ENCODE measurements at regions not wholly inside any gene's neighbourhood (a gene's known extent, or its start where the extent isn't known, plus 50 kb on each side); places are given as distances from the start of the nearest gene placed in this dataset.

DNA sequence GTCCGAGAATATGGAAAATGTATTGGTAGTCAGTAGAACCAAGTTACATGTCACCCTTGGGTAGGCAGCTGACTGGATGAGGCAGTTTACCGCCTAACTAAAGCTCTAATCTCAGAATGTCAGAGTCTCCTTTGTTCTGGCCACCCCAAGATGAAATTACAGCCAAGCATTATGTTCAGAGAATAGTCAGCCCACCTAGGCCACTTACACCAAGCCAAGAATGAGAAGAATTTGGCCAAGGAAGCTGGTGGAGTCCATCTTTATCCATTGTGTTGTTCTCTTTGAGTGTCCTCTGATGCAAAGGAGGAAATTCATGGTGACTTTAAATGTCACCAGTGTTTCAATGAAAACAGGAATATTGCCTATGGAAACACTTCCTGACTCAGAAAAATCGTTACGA is 275.1 kb upstream of the MAP3K1 start:
- DNase-seq, result no peak

DNA sequence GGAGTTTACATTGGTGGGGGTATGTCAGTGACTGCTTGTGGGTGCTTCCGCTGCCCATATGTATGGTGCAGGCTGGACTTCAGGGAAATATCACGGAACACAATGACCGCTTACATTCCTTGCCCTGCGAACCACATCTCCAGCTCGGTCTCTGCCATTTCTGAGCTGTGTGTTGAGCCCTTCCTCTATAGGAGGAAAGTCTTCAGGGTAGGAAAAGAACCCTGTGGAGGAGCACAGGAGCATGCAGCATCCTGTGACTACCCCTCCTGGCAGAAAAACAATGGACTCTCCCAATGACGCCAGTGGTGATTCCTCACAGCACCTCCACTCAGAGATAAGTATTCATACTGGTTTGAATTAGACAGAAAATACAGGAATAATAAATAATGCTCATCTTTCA is 276.8 kb upstream of the MAP3K1 start:
- no peak for DNase-seq

DNA sequence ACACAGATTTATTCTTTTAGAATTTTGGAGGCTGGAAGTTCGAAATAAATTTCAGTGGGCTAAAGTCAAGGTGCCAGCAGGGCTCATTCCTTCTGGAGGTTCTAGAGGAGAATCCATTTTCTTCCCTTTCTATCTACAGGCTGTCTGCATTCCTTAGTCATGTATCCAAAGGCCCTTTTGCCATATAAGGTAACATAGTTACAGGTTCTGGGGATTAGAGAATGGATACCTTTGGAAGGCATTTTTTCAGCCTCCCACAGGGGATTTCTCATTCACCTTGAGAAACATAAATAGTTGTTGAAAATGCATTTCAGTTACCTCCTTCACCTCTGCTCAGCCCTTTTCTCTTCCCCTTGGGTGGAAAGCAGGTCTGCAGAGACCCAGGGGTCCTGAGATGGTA is 280.0 kb upstream of the MAP3K1 start:
- DNase-seq, result no peak

DNA sequence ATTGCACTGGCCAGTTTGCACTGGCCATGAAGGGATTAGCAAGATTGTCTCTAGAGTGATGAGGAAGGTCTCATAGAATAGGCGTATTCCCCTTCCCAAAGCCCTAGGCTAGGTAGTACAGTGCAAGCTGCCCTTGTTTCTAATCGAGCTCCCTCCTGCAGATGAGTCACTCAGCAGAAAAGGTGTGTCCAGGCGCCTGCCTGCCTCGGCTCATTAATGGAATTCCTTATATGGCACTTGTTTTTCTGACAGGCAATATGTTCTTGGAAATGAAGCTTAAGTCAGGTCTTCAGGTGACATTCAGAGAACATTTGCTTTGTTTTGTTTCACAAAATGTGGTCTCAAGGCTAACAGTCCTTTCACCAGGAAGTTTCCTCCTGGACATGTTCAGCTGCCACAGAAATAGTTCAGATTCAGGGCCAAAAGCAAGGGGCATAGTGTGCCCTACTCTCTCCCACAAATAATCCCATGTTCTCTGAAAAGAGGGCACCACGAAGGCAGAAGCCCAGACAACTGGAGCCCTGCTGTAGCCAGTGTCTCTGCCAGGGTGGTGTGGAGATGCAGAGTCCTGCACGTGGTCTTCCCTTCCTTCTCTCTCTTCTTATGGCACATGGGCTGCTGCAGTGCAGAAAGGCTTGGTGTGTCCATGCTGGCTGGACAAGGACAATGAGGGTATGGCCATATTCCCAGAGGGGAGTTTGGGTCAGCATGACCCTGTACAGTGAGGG is 281.1 kb upstream of the MAP3K1 start:
- peak; percentile 36 for DNase-seq

DNA sequence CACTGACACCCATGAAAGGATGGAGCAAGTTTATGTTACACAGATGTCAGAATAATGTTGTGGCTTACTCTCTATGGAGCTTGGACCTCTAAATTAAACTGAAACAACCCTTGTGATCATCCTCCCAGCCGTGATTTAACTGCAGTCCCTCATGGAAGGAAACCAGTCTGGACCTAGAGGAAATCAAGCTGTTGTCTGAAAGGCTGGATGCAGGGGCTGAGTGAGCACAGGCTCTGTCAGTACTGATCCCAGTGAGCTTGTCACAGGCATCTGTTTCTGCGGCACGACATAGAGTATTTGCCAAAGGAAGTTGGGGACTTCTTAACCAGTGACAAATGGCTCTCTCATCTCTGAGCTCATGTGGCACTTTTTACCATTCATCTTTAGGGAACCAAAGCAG is 282.9 kb upstream of the MAP3K1 start:
- DNase-seq, result no peak

DNA sequence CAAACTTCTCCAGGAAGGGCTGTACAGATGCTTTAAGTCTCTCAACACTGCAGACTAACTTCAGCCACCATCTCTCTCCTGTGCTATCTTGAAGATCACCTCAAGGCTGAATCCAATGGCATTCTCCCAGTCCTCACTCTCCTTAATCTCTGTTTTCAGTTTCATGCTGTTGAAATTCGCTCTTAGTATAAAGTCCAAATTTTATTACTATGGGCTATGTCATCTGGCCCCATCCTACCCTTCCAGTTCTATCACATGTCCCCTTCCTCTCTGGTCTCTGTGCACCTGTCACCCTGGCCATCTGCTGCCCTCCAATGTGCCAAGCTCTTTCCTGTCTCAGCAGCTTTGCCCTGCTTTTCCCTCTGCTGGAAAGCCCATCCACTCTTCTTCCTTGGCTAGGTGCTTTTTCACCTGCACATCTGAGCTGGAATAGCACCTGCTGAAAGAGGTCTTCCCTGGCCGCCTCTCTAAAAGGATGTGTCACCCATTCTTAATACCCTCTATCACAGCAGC is 284.7 kb upstream of the MAP3K1 start:
- no peak for DNase-seq

DNA sequence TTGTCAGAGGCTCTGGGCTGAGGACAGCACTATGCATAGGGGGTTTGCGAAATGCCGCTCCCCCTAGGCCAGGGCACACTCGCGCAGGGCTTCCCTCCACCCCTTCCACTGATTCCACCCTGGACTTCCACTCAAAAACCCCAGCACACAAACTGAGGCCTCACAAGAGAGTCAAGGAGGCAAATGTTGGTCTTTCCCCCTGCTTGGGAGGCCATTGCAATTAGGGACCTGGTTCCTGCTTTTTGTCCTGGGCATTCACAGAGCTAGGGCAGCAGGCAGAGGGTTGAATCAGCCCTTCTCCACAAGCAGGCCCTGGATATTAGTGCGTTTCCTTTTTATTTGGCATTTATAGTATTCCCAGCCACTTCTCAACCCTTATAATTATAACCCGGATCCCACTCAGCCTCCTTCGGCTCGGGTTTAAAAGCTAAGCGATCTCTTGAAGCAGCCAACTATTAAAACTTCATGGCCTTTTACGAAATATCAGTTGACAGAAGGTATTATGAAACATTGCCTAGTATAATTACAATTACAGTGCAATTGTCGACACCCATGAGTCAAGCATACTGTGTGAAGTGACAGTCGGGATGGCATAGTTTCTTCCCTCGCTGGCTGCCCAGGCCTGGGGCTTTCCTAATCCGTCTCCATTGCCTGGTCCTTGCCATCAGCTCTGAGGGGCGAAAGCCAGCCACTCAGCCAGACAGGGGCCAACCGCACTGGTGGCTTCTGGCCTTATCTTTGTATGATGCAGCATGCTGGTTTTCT is 285.5 kb upstream of the MAP3K1 start:
- no peak for DNase-seq

DNA sequence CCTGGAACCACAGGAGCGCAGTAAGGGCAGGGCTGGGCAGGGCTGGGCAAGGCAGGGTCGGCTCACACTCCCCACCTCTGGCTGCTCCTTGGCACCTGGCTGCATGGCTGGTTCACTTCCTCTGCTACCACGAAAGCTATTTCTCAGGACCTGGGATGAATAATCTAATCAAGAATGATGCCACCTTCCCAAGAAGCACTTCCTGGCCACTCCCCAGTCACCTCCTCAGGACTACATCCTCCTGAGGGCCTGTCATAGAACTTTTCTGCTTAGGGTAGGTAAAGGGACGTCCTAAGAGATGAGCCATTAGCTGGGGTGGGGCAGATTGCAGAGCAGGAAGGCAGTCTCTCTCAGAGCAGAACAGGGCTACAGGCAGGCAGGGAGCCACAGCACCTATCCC is 288.2 kb upstream of the MAP3K1 start:
- DNase-seq, result no peak

DNA sequence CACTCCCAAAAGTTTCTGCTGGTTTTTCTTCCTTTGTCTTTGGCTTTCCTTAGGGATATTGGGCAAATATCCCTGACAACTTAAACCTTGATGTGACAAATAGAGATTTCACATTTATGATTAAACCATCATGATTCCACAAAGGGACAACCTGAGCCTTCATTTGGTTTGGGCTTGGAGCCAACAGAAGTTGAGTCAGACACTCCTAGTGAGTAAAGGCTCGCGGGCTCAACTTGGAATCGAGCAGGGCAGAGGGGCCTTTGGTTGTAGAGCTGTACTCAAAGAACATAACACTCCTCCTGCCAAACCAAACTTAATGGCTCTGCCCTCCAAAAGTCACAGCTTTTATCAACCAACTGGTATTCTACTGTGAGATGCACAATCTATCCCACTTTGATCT is 290.2 kb upstream of the MAP3K1 start:
- DNase-seq, result no peak

DNA sequence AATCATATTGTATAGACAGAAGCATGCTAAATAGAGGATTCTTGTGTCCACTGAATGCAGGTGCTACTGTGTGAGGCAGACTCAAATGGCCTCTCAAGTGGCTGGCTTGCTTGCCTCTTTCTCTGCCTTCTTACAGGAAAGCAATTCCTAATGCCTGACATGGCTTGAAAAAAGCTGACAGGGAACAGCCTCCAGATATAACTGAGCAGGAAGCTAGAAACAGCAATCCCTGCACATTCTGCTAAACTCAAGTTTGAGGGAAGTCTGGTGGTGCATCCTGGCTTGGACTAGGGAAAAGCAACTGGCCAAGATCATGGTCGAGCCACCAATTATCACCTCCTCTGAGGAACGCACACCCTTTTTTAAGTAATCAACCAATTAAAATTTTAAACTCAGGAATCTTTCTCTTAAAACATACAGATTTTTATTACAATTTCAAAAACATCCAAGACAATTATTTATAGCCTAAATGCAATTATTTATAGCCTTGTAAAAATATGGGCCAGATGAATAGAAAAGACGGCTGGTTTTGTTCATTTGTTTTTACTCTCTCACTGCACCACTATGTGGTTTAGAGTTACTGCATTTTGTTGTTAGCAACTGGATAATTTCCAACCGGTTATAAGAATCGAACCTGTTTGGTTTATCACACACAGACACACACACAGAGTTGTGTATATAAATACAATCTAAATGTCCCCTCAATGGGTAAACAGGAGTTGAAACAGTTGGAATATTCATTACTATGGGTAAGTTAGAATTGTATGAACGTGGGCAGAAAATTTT is 290.9 kb upstream of the ANKRD55 start:
- no peak for DNase-seq

DNA sequence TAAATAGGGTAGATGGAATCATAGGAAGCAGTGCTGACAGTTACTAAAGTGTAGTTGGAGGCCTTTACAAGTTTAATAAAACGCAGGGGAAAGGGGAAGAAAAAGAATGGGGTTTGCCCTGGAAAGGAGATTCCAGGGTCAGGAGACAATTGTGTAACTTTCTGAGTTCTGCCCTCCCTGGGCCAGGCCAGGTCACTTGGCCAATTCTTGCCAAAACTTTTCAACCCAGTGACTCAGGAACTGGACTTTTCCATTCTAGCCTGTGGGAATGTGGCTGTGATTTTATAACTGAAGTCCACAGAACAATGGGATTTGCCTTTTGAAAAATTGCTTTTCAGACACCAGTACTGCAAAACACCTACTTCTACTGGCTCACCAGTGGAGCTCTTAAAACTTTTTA is 289.8 kb upstream of the ANKRD55 start:
- DNase-seq, result no peak

DNA sequence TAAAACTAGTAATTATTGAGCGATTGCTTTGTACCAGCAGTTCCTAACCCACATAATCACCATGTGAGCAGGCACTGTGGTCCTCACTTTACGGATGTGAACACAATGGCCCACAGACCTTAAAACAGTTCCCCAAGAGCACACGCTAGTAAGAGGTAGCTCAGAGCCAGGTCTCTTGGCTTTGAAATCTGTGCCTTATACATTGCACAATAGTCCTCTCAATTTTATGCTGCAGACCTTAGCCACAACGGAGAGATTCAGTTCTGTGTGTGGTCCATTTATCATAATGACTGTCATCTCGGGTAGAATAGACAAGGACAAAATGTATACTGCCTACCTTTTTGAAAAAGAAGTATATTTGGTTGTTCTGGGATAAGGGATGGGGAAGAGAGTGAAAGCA is 289.0 kb upstream of the ANKRD55 start:
- DNase-seq, result no peak

DNA sequence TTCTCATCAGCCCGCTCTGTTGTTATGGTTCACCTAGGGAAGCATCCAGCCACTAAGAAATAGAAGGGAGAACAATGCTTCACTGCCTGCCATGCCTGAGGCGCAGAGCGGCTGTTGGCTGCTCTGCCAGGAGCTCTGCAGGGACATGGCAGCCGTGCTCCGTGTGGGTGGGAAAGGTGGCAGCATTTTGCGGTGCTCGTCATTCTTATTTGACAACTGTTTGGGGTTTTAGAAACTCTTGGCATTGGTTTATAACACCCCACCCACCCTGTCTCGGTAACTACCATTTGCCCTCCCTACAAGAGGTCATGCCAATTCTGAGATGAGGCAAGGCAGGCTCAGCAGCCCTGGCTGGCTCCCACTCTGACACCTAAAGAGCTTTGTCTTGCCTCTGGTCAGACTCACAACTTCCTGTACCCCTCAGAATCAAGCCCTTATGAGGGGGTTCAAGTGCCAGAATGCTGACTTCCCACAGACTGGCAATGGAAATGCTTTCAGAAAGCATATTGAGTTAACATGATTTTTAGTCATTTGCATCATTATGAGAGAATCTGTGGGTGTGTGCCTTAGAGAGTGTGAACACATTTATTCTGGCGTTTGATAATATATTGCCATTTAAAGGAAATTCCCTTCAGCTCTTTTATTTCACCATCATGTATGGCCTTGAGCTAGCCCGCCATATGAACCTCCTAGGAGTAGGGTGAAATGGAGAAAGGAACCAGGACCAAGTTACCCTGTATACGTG is 288.0 kb upstream of the ANKRD55 start:
- DNase-seq, result no peak

DNA sequence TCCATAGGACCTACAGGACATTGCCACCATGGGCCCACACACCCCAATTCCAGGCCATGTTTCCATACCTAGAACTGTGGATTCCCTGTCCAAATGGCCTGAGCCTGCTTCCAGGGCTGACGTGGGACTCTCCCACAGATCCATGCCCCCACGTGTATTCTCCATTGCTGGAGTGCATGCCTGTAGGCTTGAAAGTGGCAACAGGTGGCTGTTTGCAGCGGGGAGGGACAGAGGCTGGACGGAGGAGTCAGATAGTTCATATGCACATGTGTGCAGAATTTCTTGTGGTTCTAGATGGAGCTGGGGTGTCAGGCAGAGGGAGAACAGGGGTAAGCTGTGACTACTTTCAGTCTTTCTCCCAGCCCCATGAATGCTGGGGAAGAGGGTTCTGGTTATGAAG is 285.7 kb upstream of the ANKRD55 start:
- DNase-seq, result no peak

DNA sequence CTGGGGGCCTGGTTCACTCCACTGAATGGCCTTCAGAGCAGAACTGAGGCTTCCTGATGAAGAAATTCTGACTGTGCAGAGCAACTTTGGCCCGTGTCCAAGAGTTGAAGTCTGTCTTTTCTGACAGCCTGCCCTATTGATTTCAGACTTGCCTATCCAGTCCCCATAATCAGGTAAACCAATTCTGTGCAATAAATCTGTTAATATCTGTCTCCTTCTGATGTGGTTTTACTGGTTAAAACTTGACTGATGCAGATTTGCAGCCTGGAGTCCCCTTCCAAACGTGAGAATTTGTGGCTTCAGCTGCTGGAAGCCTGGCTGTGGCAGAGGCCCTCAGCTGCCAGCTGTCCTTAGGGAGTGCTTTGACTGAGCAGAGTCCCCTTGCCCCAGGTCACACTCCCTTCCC is 283.9 kb upstream of the ANKRD55 start:
- peak; percentile 32 for DNase-seq

DNA sequence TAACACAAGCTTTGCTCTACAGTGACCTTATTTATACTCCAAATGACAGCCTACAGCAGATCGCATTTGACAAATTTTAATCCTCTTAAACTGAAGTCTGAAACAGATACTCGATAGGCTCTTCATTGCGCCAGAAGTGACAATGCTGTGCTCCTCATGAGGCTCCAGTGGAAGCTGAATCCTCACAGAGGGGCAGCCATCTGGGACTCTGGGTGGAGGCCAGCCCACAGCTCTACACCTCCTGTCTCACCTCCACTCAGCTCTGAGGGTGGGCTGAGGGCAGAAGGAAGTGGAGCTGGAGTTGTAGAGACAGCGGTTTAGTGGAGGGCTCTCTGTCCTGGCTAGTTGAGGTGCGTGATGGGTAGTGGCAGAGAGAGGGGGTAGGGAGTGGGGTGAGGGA is 283.3 kb upstream of the ANKRD55 start:
- DNase-seq, result no peak

DNA sequence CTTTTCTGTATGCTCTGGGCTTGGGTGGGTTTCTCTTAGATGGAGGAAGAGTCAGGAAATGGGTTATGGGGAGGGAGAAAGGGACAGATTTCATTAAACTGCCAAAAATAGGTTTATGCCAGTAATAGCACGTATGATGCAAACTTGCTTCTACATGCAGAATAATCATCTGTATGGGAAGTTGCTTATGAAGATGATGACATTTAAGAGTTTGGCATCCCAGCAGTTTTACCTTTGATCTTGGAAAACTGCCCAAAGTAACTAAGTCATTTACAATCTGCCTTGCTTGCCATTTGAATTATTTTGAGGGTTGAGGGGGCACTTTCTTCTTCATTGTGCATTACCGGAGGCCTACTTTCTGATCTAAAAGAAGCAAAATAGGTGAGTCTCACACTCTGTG is 282.9 kb upstream of the ANKRD55 start:
- no peak for DNase-seq

DNA sequence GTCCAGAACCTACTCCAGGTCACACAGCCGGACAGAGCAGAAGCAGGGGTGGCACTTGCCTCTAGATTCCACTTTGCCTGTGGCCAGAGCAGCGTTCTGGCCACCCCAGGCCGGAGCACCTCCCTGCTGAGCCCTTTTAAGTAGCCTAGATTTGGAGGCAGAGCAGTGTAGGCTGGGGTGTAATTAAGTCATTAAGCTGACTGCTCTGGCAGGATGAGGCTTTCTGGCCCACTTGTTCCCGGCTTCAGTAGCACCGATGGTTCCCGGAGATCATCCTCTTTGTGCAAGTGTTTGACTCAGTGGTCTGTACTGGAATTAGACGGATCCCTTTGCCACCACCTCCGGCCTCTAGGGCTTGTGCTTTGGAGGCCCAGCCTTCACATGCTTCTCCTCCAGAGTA is 281.9 kb upstream of the ANKRD55 start:
- no peak for DNase-seq

DNA sequence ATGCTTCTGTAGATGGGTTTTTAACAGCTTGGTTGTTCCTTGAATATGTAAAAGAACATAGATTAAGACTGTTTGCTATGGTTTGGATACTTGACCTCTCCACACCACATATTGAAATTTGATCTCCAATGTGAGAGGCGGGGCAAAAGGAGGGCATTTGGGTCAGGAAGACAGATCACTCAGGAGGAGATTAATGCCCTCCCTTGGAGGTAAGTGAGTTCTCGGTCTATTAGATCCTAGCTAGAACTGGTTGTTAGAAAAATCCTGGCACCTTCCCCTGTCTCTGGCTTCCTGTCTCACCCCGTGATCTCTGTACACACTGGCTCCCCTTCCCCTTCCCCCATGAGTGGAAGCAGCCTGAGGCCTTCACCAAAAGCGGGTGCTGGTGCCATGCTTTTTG is 281.1 kb upstream of the ANKRD55 start:
- no peak for DNase-seq

DNA sequence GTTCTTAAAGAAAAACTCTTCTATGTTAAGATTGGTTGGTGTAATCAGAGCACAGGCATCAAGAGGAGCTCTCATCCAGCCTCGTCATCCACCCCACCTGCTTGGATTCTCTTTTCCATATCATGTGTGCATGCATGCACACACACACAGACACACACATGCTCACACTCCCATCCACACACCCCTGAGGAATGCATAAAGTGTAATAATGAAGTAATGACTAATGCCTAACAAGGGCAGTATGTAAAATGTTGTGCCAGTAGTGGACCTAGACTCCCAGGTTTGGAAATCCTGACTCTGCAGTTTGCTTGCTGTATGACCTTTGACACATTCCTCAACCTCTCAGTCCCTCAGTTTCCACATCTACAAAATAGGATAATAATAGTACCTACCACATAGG is 280.0 kb upstream of the ANKRD55 start:
- no peak for DNase-seq

DNA sequence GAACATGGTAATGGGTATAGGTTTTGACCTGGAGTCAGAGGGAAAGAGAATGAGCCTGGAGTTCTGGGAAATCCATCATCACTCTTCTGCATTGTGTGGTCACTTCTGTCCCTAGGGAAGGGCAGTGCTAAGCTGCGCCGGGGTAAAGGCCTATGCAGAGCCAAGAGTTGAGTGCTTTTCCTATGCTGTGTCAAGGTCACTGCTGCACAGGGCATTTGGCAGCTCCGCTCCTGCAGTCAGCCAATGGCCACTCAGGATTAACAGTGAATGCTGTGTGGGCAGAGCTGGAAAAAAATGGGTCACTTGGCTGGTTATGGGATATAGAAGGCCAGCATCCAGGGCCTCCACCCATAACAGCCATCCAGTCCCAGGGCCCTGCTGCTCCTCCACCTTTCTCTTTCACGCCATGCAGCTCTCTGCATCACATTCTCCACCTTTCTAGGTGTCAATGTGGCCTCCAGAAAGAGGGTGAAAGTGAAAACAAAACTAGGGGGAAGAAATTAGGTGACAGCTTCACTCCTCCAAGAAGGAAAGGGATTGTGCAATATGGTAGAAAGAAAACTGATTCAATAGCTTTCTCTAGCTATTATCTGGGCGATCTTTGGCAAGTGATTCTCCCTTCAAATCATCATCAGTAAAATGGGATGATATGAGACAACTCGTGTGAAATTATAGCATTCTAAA is 279.3 kb upstream of the ANKRD55 start:
- DNase-seq, result no peak

DNA sequence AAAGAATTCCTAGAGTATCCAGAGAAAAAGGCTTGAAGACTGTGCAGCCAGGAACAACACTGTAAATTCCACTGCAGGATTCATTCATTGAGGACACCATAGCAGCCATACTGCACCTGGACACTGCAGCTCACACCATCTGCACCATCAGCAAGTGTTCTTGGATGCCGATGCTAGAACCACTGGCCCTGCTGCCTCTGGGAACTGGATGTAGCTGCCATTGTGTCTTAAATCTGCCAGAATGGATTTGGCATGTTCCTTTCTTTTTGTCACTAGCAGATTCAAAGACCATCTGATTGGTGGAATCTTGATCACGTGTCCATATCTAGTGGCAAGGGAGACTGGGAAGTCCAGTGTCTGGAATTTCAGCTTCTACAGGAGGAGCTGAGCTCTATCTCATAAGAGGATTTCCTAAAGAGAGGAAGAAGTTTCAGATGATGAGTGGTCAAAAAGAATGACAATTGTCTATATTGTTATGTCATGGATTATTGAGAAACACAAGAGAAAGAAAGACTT is 278.3 kb upstream of the ANKRD55 start:
- no peak for DNase-seq

Measured in CD4-positive, alpha-beta T cell treated with Interleukin-10 for 1 hour (primary cell).